GM23248 (cell line): ENCODE measurements at regions not wholly inside any gene's neighbourhood (a gene's known extent, or its start where the extent isn't known, plus 50 kb on each side); places are given as distances from the start of the nearest gene placed in this dataset.

Source experiments
- DNase-seq: peaks from one replicate; pipeline ENCODE4 v3.0.0-alpha.2; 2015
- H2AFZ ChIP-seq: fragments of 200-600 bp; sonication (generic); 2 replicates; pipeline ENCODE4 v1.6.1; 2016; ENCODE audit warnings: antibody characterized with exemption
- H3F3A ChIP-seq: fragments of 200-600 bp; sonication (generic); 2 replicates; pipeline ENCODE4 v1.6.1; 2016; ENCODE audit warnings: mild to moderate bottlenecking, antibody characterized with exemption, mixed run types; ENCODE audit not compliant: insufficient read depth
- H3K27ac ChIP-seq: fragments of 200-600 bp; sonication (generic); 2 replicates; pipeline ENCODE4 v1.5.1; 2016; ENCODE audit warnings: mild to moderate bottlenecking
- H3K27me3 ChIP-seq: fragments of 200-600 bp; sonication (generic); replicated peaks from 2 replicates; pipeline ENCODE4 v1.6.1; 2016; ENCODE audit warnings: mild to moderate bottlenecking; ENCODE audit not compliant: insufficient read depth
- H3K36me3 ChIP-seq: fragments of 200-600 bp; sonication (generic); 2 replicates; pipeline ENCODE4 v1.6.1; 2016; ENCODE audit warnings: low read depth, mild to moderate bottlenecking
- H3K4me1 ChIP-seq: fragments of 200-600 bp; sonication (generic); 2 replicates; pipeline ENCODE4 v1.6.1; 2016; ENCODE audit warnings: mild to moderate bottlenecking; ENCODE audit not compliant: insufficient read depth
- H3K4me2 ChIP-seq: fragments of 200-600 bp; sonication (generic); one replicate; pipeline ENCODE4 v1.6.1; 2016; ENCODE audit warnings: mild to moderate bottlenecking; ENCODE audit not compliant: unreplicated experiment
- H3K4me3 ChIP-seq: fragments of 200-600 bp; sonication (generic); 2 replicates; pipeline ENCODE4 v1.5.1; 2016; ENCODE audit warnings: mild to moderate bottlenecking
- H3K79me2 ChIP-seq: fragments of 200-600 bp; sonication (generic); 2 replicates; pipeline ENCODE4 v1.6.1; 2016; ENCODE audit warnings: mild to moderate bottlenecking; ENCODE audit not compliant: insufficient read depth
- H3K9ac ChIP-seq: fragments of 200-600 bp; sonication (generic); 2 replicates; pipeline ENCODE4 v1.6.1; 2016; ENCODE audit warnings: mild to moderate bottlenecking
- H3K9me2 ChIP-seq: fragments of 200-600 bp; sonication (generic); 2 replicates; pipeline ENCODE4 v1.6.1; 2016; ENCODE audit warnings: mixed run types, mild to moderate bottlenecking, moderate library complexity; ENCODE audit not compliant: insufficient read depth
- H3K9me3 ChIP-seq: fragments of 200-600 bp; sonication (generic); one replicate; pipeline ENCODE4 v1.6.1; 2017; ENCODE audit warnings: low read depth
- H4K20me1 ChIP-seq: fragments of 200-600 bp; sonication (generic); 2 replicates; pipeline ENCODE4 v1.6.0; 2016; ENCODE audit not compliant: insufficient read depth
- EZH2 ChIP-seq: fragments of 200-600 bp; sonication (generic); IDR thresholded peaks from 2 replicates; pipeline ENCODE4 v1.6.1; 2018; ENCODE audit warnings: antibody characterized with exemption, mild to moderate bottlenecking; ENCODE audit not compliant: insufficient read depth, poor library complexity, severe bottlenecking
- EZH2phosphoT487 ChIP-seq: fragments of 200-600 bp; sonication (generic); IDR thresholded peaks from 2 replicates; pipeline ENCODE4 v1.6.1; 2018; ENCODE audit warnings: antibody characterized with exemption, moderate library complexity, mild to moderate bottlenecking, low read depth; ENCODE audit not compliant: insufficient read depth
- whole genome bisulfite sequencing, 2 experiments: methylation state at CpG; one replicate each; pipeline ENCODE4 v1.1.6; 2015 to 2017; ENCODE audit warnings: low lambda C conversion rate in 2 of 2, low coverage in 1 of 2; ENCODE audit errors: missing lambda C conversion rate in 2 of 2; 5-methylcytosine and 5-hydroxymethylcytosine counted together
- in situ Hi-C: fragments of 300-500 bp; cut with MboI; formaldehyde crosslinking; loops from 2 replicates; pipeline ENCODE4 v1.15.0; 2020

GRCh38 chr18:73737990-73738389 lies 409.6 kb downstream of the FBXO15 start:
- Histone ChIP-seq H3K4me1 (peaks cover 10% of the 10 kb centered on the region), H3K36me3 (no peaks in the 10 kb centered on the region), H3K9me2 (no peaks in the 10 kb centered on the region), H3K9ac (no peak overlapping the region), H3F3A (no peaks in the 10 kb centered on the region), H3K27ac (no peak overlapping the region), H2AFZ (no peak overlapping the region), H3K27me3 (no peaks in the 10 kb centered on the region), H3K79me2 (no peaks in the 10 kb centered on the region), H3K4me2 (no peak overlapping the region), H3K9me3 (no peaks in the 10 kb centered on the region), H4K20me1 (no peaks in the 10 kb centered on the region), H3K4me3 (no peak overlapping the region)
- no peak for DNase-seq
- TF ChIP-seq EZH2 (no peak), EZH2phosphoT487 (no peak)
- in situ Hi-C loops: no loop called here

GRCh38 chr18:73735836-73736235 lies 411.8 kb downstream of the FBXO15 start:
- no peaks in the 10 kb centered on the region for H3K36me3 ChIP-seq
- no peak overlapping the region for H3K27ac ChIP-seq
- TF ChIP-seq EZH2phosphoT487 (no peak), EZH2 (no peak)
- no peaks in the 10 kb centered on the region for H3K4me1 ChIP-seq
- no peaks in the 10 kb centered on the region for H3F3A ChIP-seq
- no peak overlapping the region for H3K9ac ChIP-seq
- H3K9me3 ChIP-seq: no peaks in the 10 kb centered on the region
- H3K4me3 ChIP-seq: no peak overlapping the region
- H4K20me1 ChIP-seq: no peaks in the 10 kb centered on the region
- H3K9me2 ChIP-seq: no peaks in the 10 kb centered on the region
- H3K27me3 ChIP-seq: no peaks in the 10 kb centered on the region
- no peaks in the 10 kb centered on the region for H3K79me2 ChIP-seq
- no peak overlapping the region for H2AFZ ChIP-seq
- WGBS, 2 experiments: 51 to 54% methylated on average over 6 of the region's 6 CpGs
- DNase-seq: no peak
- H3K4me2 ChIP-seq: no peak overlapping the region
- in situ Hi-C loops: no loop called here

GRCh38 chr18:73733806-73734314 lies 413.8 kb downstream of the FBXO15 start:
- DNase-seq: no peak
- no peaks in the 10 kb centered on the region for H3K27me3 ChIP-seq
- H2AFZ ChIP-seq: no peak overlapping the region
- H3K36me3 ChIP-seq: no peaks in the 10 kb centered on the region
- TF ChIP-seq EZH2phosphoT487: no peak
- TF ChIP-seq EZH2: no peak
- H3K4me3 ChIP-seq: no peak overlapping the region
- H3K9me3 ChIP-seq: no peaks in the 10 kb centered on the region
- H3K4me1 ChIP-seq: no peaks in the 10 kb centered on the region
- H3F3A ChIP-seq: no peaks in the 10 kb centered on the region
- H3K27ac ChIP-seq: no peak overlapping the region
- H3K9me2 ChIP-seq: no peaks in the 10 kb centered on the region
- in situ Hi-C loops: no loop called here
- no peak overlapping the region for H3K4me2 ChIP-seq
- H3K9ac ChIP-seq: no peak overlapping the region
- WGBS, 2 experiments: 74 to 79% methylated on average over 4 of the region's 4 CpGs
- H4K20me1 ChIP-seq: no peaks in the 10 kb centered on the region
- no peaks in the 10 kb centered on the region for H3K79me2 ChIP-seq

DNA sequence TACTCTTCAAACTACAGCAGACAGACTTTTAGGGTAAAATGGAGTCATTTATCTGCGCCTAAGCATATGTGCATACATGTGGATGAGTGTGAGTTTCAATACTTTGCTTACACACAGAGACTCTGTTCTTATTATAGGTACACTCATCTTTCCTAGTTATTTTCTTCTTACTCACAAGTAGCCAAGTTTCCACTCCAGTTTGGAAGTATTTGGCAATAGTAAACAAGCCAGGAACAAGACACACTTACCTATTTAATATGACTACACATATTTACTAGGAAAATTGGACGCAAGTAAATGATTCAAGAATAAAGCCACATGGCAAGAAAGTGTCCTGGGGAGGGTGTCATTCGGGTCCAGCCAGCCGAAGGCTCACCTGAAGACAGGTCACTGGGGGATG lies 414.3 kb downstream of the FBXO15 start:
- WGBS, 2 experiments: 43 to 44% methylated on average over 4 of the region's 4 CpGs
- no peaks in the 10 kb centered on the region for H3K36me3 ChIP-seq

GRCh38 chr18:73728657-73729056 lies 419.0 kb downstream of the FBXO15 start:
- no peaks in the 10 kb centered on the region for H3K9me3 ChIP-seq
- 40 to 41% methylated on average over 2 of the region's 2 CpGs for WGBS, 2 experiments
- in situ Hi-C loops: no loop called here

More for the DNA sequence above, 414.3 kb downstream of the FBXO15 start:
- H3K9me3 ChIP-seq: no peaks in the 10 kb centered on the region
- no peak overlapping the region for H3K4me3 ChIP-seq
- H3K4me2 ChIP-seq: no peak overlapping the region
- H3K27me3 ChIP-seq: no peaks in the 10 kb centered on the region
- no peaks in the 10 kb centered on the region for H3F3A ChIP-seq
- H3K9me2 ChIP-seq: no peaks in the 10 kb centered on the region
- H3K27ac ChIP-seq: no peak overlapping the region
- no peaks in the 10 kb centered on the region for H3K4me1 ChIP-seq
- DNase-seq: no peak
- H3K9ac ChIP-seq: no peak overlapping the region
- TF ChIP-seq EZH2 (no peak), EZH2phosphoT487 (no peak)
- no peaks in the 10 kb centered on the region for H3K79me2 ChIP-seq
- no peak overlapping the region for H2AFZ ChIP-seq
- in situ Hi-C loops: no loop called here
- no peaks in the 10 kb centered on the region for H4K20me1 ChIP-seq

More at GRCh38 chr18:73728657-73729056, 419.0 kb downstream of the FBXO15 start:
- no peaks in the 10 kb centered on the region for H4K20me1 ChIP-seq
- no peak overlapping the region for H3K4me3 ChIP-seq
- H3K9ac ChIP-seq: no peak overlapping the region
- H3K9me2 ChIP-seq: no peaks in the 10 kb centered on the region
- H3K4me1 ChIP-seq: no peaks in the 10 kb centered on the region
- no peak overlapping the region for H3K4me2 ChIP-seq
- TF ChIP-seq EZH2phosphoT487 (no peak), EZH2 (no peak)
- H3K27ac ChIP-seq: no peak overlapping the region
- no peak overlapping the region for H2AFZ ChIP-seq
- H3K79me2 ChIP-seq: no peaks in the 10 kb centered on the region
- H3K27me3 ChIP-seq: no peaks in the 10 kb centered on the region
- no peaks in the 10 kb centered on the region for H3F3A ChIP-seq
- DNase-seq: peak; percentile 9
- no peaks in the 10 kb centered on the region for H3K36me3 ChIP-seq
